Smooth muscle cell (in vitro differentiated cells): ENCODE measurements at regions not wholly inside any gene's neighbourhood (a gene's known extent, or its start where the extent isn't known, plus 50 kb on each side); places are given as distances from the start of the nearest gene placed in this dataset.

ENCODE experiments used
- DNase-seq: peaks from one replicate; lab custom pipeline; 2025; ENCODE audit not compliant: unreplicated experiment; lab: John Stamatoyannopoulos, UW
- H2AFZ ChIP-seq: fragments of 200-600 bp; sonication (generic); 2 replicates; pipeline ENCODE4 v1.6.0; 2016; ENCODE audit warnings: antibody characterized with exemption, low read depth, mild to moderate bottlenecking
- H3F3A ChIP-seq: fragments of 200-600 bp; sonication (generic); 2 replicates; pipeline ENCODE4 v1.6.0; 2017; ENCODE audit warnings: antibody characterized with exemption, low read depth
- H3K27ac ChIP-seq: fragments of 200-600 bp; sonication (generic); 2 replicates; pipeline ENCODE4 v1.5.1; 2016; ENCODE audit warnings: low read depth, mild to moderate bottlenecking
- H3K27me3 ChIP-seq: fragments of 200-600 bp; sonication (generic); 2 replicates; pipeline ENCODE4 v1.6.1; 2016; ENCODE audit warnings: low read depth, mild to moderate bottlenecking
- H3K36me3 ChIP-seq: fragments of 200-600 bp; sonication (generic); 2 replicates; pipeline ENCODE4 v1.5.1; 2016; ENCODE audit warnings: low read depth
- H3K4me1 ChIP-seq: fragments of 200-600 bp; sonication (generic); 2 replicates; pipeline ENCODE4 v1.5.1; 2016; ENCODE audit warnings: low read depth
- H3K4me2 ChIP-seq: fragments of 200-600 bp; sonication (generic); 2 replicates; pipeline ENCODE4 v1.6.0; 2016; ENCODE audit warnings: mild to moderate bottlenecking
- H3K4me3 ChIP-seq: fragments of 200-600 bp; sonication (generic); 2 replicates; pipeline ENCODE4 v1.5.1; 2016; ENCODE audit warnings: mild to moderate bottlenecking
- H3K79me2 ChIP-seq: fragments of 200-600 bp; sonication (generic); 2 replicates; pipeline ENCODE4 v1.6.0; 2016; ENCODE audit warnings: low read depth, mild to moderate bottlenecking
- H3K9ac ChIP-seq: fragments of 200-600 bp; sonication (generic); 2 replicates; pipeline ENCODE4 v1.6.0; 2016; ENCODE audit warnings: low read depth
- H3K9me3 ChIP-seq: fragments of 200-600 bp; sonication (generic); replicated peaks from 2 replicates; pipeline ENCODE4 v1.5.1; 2016; ENCODE audit warnings: low read depth
- H4K20me1 ChIP-seq: fragments of 200-600 bp; sonication (generic); 2 replicates; pipeline ENCODE4 v1.6.0; 2016; ENCODE audit warnings: low read depth
- WGBS: methylation state at CpG from one replicate; pipeline ENCODE4 v1.1.7; 2016; ENCODE audit warnings: low lambda C conversion rate; 5-methylcytosine and 5-hydroxymethylcytosine counted together
- TF ChIP-seq, protein P1 (sequence below): fragments of 200-600 bp; sonication (generic); IDR thresholded peaks from 2 replicates; pipeline ENCODE4 v1.5.1; 2017; ENCODE audit warnings: borderline replicate concordance, mild to moderate bottlenecking, antibody characterized with exemption; ENCODE audit not compliant: insufficient read depth, poor library complexity, severe bottlenecking

DNA sequence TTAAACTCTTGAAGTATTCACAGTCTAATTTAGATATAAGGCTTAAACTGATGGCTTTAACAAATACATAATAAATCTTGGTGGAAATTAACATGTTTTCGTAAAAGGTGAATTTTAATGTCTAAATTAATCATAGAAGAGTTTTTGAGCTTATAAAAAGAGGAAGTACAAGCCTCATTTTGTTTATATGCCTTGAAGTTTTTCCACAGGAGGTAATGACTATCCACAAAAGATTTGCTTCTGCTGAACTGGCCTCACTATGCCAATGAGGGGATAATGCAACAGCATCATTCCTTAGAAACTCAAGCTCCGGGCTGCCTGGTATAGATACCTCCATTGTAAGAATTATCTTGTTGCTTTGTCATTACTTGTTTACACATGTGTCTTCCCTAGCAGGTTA is 175.6 kb downstream of the DUSP6 start:
- H3K27me3 ChIP-seq, result no peaks in the 10 kb centered on the region
- no peak overlapping the region for H2AFZ ChIP-seq
- H3K9ac ChIP-seq, result no peak overlapping the region
- no peaks in the 10 kb centered on the region for H3K36me3 ChIP-seq
- H3K9me3 ChIP-seq, result no peaks in the 10 kb centered on the region
- no peak overlapping the region for H3K4me3 ChIP-seq
- no peak overlapping the region for H3K4me2 ChIP-seq
- no peaks in the 10 kb centered on the region for H4K20me1 ChIP-seq
- TF ChIP-seq, protein P1, sequence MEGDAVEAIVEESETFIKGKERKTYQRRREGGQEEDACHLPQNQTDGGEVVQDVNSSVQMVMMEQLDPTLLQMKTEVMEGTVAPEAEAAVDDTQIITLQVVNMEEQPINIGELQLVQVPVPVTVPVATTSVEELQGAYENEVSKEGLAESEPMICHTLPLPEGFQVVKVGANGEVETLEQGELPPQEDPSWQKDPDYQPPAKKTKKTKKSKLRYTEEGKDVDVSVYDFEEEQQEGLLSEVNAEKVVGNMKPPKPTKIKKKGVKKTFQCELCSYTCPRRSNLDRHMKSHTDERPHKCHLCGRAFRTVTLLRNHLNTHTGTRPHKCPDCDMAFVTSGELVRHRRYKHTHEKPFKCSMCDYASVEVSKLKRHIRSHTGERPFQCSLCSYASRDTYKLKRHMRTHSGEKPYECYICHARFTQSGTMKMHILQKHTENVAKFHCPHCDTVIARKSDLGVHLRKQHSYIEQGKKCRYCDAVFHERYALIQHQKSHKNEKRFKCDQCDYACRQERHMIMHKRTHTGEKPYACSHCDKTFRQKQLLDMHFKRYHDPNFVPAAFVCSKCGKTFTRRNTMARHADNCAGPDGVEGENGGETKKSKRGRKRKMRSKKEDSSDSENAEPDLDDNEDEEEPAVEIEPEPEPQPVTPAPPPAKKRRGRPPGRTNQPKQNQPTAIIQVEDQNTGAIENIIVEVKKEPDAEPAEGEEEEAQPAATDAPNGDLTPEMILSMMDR, result no peak
- H3K27ac ChIP-seq, result no peak overlapping the region
- DNase-seq, result no peak
- peaks cover 11% of the 10 kb centered on the region for H3F3A ChIP-seq
- H3K79me2 ChIP-seq, result no peaks in the 10 kb centered on the region
- WGBS, result 69% methylated on average over 2 of the region's 2 CpGs
- H3K4me1 ChIP-seq, result peaks cover 6% of the 10 kb centered on the region

DNA sequence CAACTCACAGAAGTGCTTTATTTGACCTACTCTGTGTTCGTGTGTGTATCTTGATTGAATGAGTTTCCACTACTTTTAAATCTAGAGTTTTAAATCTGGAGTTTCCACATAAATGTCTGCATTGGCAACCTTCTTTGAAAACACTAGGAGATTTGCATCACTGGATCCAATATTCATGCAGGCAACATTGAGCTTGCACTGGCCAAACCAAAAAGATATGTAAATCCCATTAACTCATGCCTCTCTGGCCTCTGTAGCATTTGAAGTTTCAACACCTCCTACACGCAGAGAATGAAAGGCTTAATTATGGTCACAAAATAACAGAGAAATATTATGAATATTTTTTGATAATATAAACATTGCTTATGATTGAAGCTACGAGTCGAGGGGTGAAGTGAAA is 178.6 kb downstream of the DUSP6 start:
- Histone ChIP-seq H4K20me1 (no peaks in the 10 kb centered on the region), H3F3A (peaks cover 5% of the 10 kb centered on the region), H3K4me3 (no peak overlapping the region), H3K9ac (no peak overlapping the region), H3K4me2 (no peak overlapping the region), H3K4me1 (no peaks in the 10 kb centered on the region), H3K9me3 (no peaks in the 10 kb centered on the region), H3K79me2 (no peaks in the 10 kb centered on the region), H2AFZ (no peak overlapping the region), H3K36me3 (no peaks in the 10 kb centered on the region), H3K27me3 (no peaks in the 10 kb centered on the region), H3K27ac (no peak overlapping the region)
- TF ChIP-seq, protein P1, result no peak
- DNase-seq, result no peak
- WGBS, result 88% methylated on average over 4 of the region's 4 CpGs

DNA sequence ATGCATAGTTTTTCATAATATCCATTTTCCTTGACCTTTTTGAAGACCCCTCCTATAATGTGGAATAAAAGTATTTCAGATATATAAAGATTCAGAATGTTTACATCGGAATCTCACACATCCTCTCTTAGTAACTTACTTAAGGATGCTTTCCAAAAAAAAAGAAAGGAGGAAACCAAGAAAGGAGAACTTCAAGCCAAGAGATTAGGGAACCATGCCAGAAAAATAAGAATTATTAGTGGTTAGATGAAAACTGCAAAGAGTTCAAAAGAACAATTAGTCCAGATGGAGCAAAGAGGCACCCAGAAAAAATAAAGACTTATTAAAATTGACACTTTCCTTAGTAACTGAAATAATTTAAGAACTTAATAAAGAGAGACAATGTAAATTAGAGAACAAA is 179.2 kb downstream of the DUSP6 start:
- TF ChIP-seq, protein P1, result no peak
- no peaks in the 10 kb centered on the region for H4K20me1 ChIP-seq
- H3K4me3 ChIP-seq, result no peak overlapping the region
- H3K4me2 ChIP-seq, result no peak overlapping the region
- H3K79me2 ChIP-seq, result no peaks in the 10 kb centered on the region
- H3K36me3 ChIP-seq, result no peaks in the 10 kb centered on the region
- WGBS, result 100% methylated on average over 1 of the region's 1 CpG
- no peaks in the 10 kb centered on the region for H3K4me1 ChIP-seq
- H3F3A ChIP-seq, result no peaks in the 10 kb centered on the region
- no peaks in the 10 kb centered on the region for H3K27me3 ChIP-seq
- H3K27ac ChIP-seq, result no peak overlapping the region
- no peaks in the 10 kb centered on the region for H3K9me3 ChIP-seq
- H3K9ac ChIP-seq, result no peak overlapping the region
- no peak overlapping the region for H2AFZ ChIP-seq
- DNase-seq, result no peak

DNA sequence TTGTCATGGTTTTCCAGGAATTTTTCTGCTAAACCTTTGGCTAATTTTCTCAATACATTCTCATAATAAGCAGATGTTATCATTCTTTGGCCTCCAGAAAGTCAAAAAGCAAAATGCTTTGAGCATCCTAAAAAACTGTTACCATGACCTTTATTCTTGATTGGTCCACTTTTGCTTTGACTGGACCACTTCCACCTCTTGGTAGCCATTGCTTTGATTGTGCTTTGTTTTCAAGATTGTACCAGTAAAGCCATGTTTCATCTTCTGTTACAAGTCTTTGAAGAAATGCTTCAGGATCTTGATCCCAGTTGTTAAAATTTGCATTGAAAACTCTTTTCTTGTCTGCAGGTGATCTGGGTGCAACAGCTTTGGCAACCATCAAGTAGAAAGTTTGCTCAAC is 180.1 kb downstream of the DUSP6 start:
- DNase-seq, result no peak
- H3K27me3 ChIP-seq, result no peaks in the 10 kb centered on the region
- no peak overlapping the region for H2AFZ ChIP-seq
- H4K20me1 ChIP-seq, result no peaks in the 10 kb centered on the region
- H3K9ac ChIP-seq, result no peak overlapping the region
- H3K79me2 ChIP-seq, result no peaks in the 10 kb centered on the region
- no peaks in the 10 kb centered on the region for H3K36me3 ChIP-seq
- H3K4me2 ChIP-seq, result no peak overlapping the region
- no peaks in the 10 kb centered on the region for H3K4me1 ChIP-seq
- TF ChIP-seq, protein P1, result no peak
- no peaks in the 10 kb centered on the region for H3K9me3 ChIP-seq
- H3F3A ChIP-seq, result no peaks in the 10 kb centered on the region
- H3K4me3 ChIP-seq, result no peak overlapping the region
- H3K27ac ChIP-seq, result no peak overlapping the region
